NCI-H1105 (cell line): ENCODE measurements at regions not wholly inside any gene's neighbourhood (a gene's known extent, or its start where the extent isn't known, plus 50 kb on each side); places are given as distances from the start of the nearest gene placed in this dataset.

Source experiments
- DNase-seq: peaks from one replicate; lab custom pipeline; 2025; lab: John Stamatoyannopoulos, UW

- DNase-seq: no peak
Measured at GRCh38 chr7:35386816-35387706, 133.2 kb upstream of the TBX20 start.

- no peak for DNase-seq
Measured at GRCh38 chr7:35386082-35386815, 132.3 kb upstream of the TBX20 start.

- DNase-seq: no peak
Measured at GRCh38 chr7:35384761-35385700, 131.1 kb upstream of the TBX20 start.

GRCh38 chr7:35380739-35381224 lies 126.9 kb upstream of the TBX20 start:
- DNase-seq: no peak

GRCh38 chr7:35379481-35379880 lies 125.6 kb upstream of the TBX20 start:
- DNase-seq: no peak

- DNase-seq: no peak
Measured at GRCh38 chr7:35375516-35375915, 121.6 kb upstream of the TBX20 start.

GRCh38 chr7:35374858-35375257 lies 121.0 kb upstream of the TBX20 start:
- no peak for DNase-seq

- no peak for DNase-seq
Measured at GRCh38 chr7:35371221-35371620, 117.3 kb upstream of the TBX20 start.

GRCh38 chr7:35370687-35371086 lies 116.8 kb upstream of the TBX20 start:
- DNase-seq: no peak

GRCh38 chr7:35366167-35367155 lies 112.6 kb upstream of the TBX20 start:
- DNase-seq: no peak

GRCh38 chr7:35365523-35365922 lies 111.6 kb upstream of the TBX20 start:
- DNase-seq: no peak

- DNase-seq: no peak
Measured at GRCh38 chr7:35362341-35362740, 108.4 kb upstream of the TBX20 start.

- no peak for DNase-seq
Measured at GRCh38 chr7:35359423-35359822, 105.5 kb upstream of the TBX20 start.

- no peak for DNase-seq
Measured at GRCh38 chr7:35356495-35356894, 102.6 kb upstream of the TBX20 start.

- DNase-seq: peak; percentile 30
Measured at GRCh38 chr7:35355911-35356310, 102.0 kb upstream of the TBX20 start.

- DNase-seq: no peak
Measured at GRCh38 chr7:35355199-35355598, 101.3 kb upstream of the TBX20 start.

- DNase-seq: no peak
Measured at GRCh38 chr7:35353481-35353880, 99.6 kb upstream of the TBX20 start.

GRCh38 chr7:35351466-35351865 lies 97.6 kb upstream of the TBX20 start:
- DNase-seq: no peak

- DNase-seq: no peak
Measured at GRCh38 chr7:35348611-35349400, 94.9 kb upstream of the TBX20 start.

GRCh38 chr7:35342786-35343185 lies 88.9 kb upstream of the TBX20 start:
- no peak for DNase-seq
